ENCODE measurements at regions not wholly inside any gene's neighbourhood (a gene's known extent, or its start where the extent isn't known, plus 50 kb on each side); places are given as distances from the start of the nearest gene placed in this dataset.

DNA sequence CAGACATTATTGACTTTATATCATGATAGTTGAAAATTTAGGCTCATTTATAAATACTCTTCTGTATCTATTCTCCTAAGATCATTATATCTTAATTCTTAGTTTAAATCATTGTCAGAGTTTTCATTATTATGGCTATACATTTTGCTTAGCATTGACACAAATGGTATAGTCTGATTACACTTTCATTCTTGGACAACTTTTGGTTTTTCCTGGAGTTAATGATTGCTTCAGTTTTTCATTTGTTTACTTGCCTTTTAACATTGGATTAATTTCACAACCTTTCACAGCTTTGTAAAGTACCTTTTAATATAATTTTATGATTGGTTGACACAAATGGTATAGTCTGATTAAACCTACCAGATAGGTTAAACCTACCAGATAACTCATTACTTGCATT is 298.2 kb downstream of the DYSF start:
- TF ChIP-seq, protein P1, sequence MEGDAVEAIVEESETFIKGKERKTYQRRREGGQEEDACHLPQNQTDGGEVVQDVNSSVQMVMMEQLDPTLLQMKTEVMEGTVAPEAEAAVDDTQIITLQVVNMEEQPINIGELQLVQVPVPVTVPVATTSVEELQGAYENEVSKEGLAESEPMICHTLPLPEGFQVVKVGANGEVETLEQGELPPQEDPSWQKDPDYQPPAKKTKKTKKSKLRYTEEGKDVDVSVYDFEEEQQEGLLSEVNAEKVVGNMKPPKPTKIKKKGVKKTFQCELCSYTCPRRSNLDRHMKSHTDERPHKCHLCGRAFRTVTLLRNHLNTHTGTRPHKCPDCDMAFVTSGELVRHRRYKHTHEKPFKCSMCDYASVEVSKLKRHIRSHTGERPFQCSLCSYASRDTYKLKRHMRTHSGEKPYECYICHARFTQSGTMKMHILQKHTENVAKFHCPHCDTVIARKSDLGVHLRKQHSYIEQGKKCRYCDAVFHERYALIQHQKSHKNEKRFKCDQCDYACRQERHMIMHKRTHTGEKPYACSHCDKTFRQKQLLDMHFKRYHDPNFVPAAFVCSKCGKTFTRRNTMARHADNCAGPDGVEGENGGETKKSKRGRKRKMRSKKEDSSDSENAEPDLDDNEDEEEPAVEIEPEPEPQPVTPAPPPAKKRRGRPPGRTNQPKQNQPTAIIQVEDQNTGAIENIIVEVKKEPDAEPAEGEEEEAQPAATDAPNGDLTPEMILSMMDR (IDR thresholded peaks at IDR 0.05) = no peak
- TF ChIP-seq POLR2A (IDR thresholded peaks at IDR 0.05) = no peak
